Dermis blood vessel endothelial cell (primary cell): ENCODE measurements at regions not wholly inside any gene's neighbourhood (a gene's known extent, or its start where the extent isn't known, plus 50 kb on each side); places are given as distances from the start of the nearest gene placed in this dataset.
A peak's percentile ranks its signal among the peaks of the same experiment; 100 is the strongest.

Experiments used
- DNase-seq: peaks from one replicate; pipeline ENCODE4 v3.0.0; 2010

DNA sequence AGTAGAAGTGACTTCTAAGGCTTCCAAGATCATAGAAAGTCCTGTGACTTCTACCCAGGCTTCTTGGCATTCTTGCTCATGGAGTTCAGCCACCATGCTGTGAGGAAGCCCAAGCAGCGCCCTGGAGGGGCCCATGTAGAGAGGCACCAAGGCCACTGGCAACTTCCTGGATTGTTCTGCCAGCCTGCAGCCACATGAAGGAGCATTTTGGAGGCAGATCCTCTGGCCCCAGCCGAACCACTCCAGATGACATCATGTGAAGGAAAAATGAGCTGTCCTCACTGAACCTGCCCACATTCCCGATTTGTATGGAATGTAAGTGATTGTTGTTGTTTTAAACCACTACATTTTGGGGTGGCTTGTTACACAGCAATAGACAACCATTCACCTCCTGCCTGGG lies 51.5 kb upstream of the MNX1 start:
- DNase-seq, result no peak

DNA sequence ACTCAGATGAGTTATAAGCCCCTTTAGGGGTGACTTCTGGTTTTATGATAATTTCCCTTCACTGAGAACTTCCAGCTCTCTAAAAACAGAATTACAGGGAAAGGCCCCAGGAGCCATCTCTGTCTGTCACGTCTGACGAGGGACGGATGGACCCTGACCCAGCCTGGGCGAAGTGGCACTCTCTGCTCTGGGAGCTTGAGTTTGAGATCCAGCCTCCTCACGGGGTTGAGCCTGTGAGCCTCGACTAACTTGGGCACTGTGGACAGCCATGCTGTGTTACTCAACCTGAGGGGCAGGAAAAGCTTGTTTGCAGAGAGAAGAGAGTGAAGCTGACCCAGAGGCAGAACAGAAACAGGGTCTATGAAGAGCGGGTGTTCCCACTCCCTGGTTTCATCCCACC lies 54.6 kb upstream of the MNX1 start:
- no peak for DNase-seq

DNA sequence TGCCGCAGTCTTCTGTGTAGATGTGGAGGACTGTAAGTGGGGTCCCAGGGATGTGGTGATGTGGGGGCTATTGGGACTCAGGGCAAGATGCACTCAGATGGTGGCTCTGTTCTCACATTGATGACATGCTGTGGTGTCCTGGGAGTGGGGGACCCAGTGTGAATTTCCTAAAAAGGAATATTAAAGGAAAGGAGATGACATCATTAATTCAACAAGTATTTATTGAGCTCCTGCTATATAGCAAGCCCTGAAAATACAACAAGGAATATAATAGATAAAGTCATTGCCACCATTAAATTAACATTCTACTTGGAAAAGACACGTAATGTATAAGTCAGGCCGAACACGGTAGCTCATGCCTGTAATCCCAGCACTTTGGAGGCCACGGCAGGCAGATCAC lies 61.9 kb upstream of the MNX1 start:
- no peak for DNase-seq

DNA sequence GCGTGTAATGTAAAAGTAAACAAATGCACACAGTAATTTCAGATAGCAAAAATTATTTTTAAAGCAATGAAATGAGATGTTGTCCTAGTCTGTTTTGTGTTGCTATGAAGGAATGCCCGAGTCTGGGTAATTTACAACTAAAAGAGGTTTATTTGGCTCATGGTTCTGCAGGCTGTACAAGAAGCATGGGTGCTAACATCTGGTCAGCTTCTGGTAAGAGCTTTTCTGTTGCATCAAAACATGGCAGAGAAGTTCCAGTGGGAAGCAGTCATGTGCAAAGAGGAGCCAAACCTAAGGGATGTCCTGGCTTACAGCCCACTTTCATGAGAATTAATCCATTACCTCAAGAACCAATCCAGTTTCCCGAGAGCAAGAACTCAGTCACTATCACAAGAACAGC lies 62.9 kb upstream of the MNX1 start:
- no peak for DNase-seq

DNA sequence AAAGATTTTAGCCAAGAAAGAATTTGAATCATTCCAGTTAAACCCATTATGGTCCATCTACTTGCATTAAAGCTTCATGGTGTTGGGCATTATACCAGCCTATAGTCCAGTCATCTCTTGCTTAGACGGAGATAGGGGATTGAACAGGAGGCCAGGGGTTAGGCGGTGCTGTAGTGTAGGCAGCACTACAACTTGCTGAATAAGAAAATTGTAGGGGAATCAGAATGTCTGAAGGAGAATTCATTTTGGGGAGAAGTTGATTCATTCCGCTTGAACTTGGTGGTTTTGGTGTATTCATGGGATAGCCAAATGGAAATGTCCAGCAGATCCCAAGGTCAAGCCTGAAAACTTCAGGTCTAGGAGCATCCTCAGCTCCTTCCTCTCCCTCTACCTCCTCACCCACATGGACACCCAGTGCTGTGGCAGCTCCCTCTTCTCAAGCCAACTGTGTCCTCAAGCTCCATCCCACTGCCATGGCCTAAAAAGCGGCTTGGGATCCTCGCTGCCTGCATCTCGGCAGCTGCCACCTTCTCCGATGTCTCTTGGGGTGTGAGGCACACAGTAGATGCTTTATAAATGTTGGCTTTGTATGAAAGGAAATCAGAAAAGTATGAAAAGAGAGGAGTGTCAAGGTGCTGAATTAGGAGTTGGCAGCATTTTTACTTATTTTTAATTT lies 63.6 kb upstream of the MNX1 start:
- no peak for DNase-seq

DNA sequence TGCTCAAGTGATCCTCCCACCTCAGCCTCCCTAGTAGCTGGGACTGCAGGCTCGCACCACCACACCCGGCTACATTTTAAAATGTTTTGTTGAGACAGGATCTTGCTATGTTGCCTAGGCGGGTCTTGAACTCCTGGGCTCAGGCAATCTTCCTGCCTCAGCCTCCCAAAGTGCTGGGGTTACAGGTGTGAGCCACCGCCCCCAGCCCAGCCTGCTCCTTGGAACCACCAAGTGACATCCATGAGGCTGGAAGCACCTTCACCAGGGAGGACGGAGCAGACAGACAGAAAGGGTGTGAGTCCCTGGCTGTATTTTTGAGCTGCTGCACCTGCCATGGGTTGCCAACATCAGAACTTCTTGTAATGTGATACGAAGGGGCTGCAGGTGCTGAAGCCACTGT lies 62.3 kb upstream of the UBE3C start:
- DNase-seq, result no peak

DNA sequence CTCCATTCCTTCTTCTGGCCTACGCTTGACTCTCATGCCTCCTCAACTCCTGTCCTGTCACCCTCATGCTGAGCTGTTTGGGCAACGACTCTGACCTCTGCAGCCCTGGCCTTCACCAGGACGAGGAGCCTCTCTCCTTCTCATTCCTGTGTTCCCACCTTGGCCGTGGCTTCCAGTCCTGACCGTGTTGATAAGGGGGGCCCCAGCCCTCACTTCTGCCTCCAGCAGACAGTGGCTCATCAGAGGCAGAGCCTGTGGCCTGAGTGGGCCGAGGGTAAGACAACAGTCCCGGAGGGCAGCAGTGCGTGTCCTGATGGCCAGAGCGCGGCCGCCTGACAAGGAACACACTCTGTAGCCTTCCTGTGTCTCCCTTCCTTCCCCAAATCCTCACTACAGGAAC lies 61.7 kb upstream of the UBE3C start:
- DNase-seq, result no peak

DNA sequence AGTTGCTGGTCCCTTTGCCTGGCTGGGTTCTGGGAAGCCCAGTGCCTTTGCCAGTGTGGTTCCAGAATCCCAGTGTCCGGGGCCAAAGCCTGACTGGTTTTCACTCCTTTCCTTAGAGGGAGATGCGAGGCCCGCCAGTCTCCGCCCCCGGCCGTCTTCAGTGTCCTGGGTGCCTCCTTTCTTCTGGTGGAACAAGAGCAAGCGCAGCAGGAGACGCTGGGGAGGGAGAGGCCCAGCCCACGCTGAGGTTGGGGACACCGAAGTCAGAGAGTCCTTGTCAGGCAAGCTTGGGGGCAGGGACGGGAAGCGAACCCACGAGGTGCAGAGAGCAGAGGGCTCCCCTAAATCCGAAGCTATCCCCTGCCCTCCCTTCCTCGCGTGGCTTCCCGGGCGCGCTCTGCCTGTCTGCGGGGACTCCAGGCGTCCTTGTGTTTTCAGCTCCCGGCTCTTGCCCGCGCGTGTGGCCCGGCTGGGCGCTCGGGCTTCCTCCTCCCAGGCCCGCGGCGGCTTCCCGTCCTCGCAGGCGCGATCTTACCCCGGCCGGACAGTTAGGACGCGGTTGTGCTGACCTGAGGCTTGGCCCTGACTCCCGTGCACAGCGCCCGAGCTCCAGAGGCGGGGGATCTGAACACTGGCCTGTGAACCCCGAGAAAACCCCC lies 60.6 kb upstream of the UBE3C start:
- peak; percentile 2 for DNase-seq

DNA sequence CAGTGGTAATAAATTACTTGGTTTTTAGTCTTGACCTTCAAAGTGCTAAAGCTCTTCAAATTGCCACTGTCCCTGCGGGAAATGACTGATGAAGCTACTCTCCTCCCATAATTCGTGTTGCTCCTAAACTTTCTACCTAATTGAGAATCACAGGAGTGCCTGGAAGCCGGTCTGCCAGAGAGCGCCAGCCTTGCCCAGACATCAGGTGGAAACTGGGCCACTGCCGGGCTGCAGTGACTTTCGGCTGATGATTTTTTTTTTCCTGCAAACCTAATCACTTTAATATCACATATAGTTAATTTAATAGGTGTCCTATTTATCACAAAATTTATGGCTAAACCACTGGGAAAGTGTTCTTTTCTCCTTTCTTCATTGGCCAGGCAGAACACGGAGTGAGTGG lies 59.6 kb upstream of the UBE3C start:
- DNase-seq, result no peak

DNA sequence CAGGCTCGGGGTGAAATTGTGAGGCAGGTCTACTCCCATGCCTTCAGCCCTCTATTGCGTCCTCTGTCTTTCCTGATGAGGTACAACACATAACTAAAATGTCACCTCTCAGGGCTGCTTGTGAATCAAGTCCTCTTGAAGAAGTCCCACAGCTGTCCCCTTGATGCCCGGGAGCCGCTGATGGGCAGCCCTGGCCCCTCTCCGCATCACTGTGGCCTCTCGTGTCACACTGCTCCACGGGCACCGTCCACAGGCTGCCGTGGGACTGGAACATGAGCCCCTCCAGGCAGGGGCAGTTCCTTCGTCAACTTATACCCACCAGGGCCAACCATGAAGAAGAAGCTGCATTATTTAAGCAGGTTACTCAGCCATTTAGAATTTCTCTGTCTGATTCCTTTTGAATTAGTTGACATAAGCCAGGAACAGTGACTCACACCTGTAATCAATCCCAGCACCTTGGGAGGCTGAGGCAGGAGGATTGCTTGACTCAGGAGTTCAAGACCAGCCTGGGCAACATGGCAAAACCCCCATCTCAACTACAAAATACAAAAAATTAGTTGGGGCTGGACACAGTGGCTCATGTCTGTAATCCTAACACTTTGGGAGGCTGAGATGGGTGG lies 58.5 kb upstream of the UBE3C start:
- no peak for DNase-seq

DNA sequence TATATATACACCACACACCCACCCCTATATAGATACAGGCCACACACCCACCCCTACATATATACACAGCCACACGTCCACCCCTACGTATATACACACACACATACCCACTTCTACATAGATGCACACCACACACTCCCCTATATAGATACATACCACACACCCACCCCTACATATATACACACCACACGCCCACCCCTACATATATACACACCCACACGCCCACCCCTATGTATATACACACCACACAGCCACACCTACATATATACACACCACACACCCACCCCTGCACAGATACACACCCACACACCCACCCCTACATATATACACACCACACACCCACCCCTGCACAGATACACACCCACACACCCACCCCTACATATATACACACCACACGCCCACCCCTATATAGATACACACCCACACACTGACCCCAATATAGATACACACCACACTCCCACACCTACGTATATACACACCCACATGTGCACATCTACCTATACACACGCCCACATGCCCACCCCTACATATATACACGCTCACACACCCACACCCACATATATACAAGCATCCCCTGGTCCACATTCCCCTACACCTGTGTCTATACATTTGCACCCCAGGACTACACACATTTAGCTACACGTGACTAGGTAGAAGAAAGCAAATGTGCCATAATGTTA lies 52.1 kb upstream of the UBE3C start:
- DNase-seq, result no peak

DNA sequence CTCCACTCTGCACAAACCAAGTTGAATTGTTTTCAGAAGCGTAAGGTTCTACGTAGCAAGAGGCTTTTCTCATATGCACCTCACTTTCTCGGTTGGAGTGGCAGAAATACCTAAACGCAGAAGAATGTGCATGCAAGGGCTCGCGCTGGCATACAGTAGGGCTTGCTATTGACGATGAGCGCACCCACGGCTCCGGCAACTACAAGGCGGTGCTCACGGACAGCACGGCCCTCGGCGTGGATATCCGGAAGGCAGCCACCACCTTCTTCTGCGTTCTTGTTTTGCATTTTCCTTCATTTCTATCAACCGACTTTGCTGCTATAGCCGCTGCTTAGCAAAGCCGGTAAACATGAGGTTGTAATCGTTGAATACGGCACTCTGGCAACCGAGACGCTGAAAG lies 51.1 kb upstream of the UBE3C start:
- no peak for DNase-seq

DNA sequence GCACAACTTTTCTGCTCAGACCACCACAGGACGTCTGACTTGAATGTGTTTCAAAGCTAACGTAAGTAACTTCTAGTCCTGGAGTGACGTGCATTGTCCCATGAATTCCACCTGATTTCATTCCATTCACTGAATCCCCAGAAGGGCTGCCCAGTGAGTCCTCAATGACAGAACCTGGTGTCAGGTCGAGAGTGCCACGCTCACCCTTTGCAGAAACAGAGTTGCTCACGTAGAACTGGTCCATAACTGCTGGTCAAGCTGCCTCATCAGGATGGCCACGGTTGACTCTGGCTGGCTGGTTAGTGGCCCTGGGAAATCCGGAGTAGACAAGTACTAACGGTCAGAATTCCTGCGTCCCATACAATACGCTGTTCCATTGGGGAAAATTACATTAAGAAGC lies 50.6 kb upstream of the UBE3C start:
- no peak for DNase-seq
